GM19468 (cell line): ENCODE measurements at regions not wholly inside any gene's neighbourhood (a gene's known extent, or its start where the extent isn't known, plus 50 kb on each side); places are given as distances from the start of the nearest gene placed in this dataset.
"Not testable (repeated sequence)": the region's sequence is repeated elsewhere in the genome, so short reads cannot be mapped to it uniquely, and the experiment has no call there.

Experiments used
- ATAC-seq: cut with Tn5 transposase; IDR thresholded peaks from one replicate; pipeline ENCODE4 v1.9.1; 2021; ENCODE audit warnings: mild to moderate bottlenecking, moderate library complexity, moderate number of reproducible peaks; ENCODE audit not compliant: unreplicated experiment; ENCODE audit errors: extremely low read depth

DNA sequence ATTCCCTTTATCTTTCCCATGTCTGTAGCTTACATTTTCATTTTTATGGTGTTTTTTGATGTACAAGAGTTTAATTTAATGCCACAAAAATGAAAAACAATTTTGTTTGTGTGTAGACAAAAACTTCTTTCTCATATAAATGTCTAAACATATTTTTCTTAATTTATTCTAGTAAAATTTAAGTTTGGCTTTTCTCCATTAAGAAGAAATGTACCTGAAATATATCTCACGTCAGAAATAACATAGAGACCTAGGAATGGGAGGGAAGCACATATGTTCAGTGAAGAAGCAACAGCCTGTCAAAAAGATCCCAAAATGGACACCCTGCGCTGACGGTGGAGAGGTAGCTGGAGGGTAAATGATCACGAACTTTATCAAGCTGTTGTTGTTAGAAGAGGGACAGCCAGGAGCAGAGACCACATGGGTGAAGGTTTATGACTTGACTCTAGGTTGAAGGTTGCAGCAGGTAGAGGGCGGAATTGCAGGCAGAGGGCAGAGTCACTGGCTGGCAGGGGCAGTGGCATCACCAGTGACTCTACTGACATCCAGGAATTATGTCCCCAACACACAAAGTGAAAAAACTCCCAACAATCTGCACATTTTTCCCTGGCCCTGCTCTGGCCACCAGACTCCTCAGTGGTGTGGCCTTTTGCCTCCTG lies 225.9 kb upstream of the PRSS58 start:
- ATAC-seq, result no peak

DNA sequence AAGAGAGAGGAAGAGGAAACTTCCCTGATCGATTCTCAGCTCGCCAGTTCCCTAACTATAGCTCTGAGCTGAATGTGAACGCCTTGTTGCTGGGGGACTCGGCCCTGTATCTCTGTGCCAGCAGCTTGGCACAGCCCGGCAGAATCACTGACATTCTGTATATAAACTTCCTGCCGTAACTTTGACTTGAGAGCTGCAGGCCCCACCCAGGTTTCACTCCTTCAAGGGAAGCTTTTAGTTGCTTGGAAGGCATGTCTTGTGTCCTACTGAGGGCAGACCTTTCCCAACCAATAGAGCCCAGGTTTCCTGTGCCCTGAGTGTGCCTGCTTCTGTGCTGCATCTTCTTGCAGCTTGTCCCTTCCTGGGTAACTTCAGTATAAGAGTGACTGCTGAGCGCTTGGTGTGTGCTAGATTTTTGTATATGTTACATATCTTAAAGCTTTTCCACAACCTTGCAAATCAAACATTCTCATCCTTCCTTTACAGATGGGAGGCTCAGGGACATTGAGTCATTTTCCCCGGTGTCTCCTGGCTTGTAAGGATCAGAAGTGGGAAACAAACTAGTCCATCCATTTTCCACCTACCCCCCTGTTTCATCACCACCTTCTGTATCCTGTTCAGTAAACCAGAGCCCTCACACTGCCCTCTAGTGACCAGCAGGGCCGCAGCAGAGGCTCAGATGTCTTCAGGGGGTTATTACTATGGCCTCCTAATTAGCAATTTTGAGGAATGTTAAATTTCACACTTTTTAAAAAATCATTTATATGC lies 225.2 kb upstream of the PRSS58 start:
- no peak for ATAC-seq

DNA sequence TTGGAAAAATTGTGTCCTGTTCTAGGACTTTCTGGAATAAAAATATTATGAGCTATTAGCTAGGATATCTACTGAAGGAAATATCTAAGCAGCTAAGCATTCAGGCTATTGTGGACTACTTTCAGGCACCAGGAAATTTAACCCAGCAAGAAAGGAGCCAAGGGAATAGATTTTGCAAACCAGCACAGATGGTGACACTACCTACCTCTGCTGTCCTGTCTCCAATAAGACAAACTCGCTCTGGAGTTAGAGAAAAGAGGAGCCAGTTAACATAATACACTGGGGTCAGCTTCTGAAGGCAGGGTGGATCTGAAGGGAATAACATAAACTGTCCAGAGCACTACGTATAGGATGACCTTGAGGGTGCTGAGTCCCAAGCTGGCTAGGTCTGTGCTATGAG lies 223.7 kb upstream of the PRSS58 start:
- ATAC-seq, result no peak

DNA sequence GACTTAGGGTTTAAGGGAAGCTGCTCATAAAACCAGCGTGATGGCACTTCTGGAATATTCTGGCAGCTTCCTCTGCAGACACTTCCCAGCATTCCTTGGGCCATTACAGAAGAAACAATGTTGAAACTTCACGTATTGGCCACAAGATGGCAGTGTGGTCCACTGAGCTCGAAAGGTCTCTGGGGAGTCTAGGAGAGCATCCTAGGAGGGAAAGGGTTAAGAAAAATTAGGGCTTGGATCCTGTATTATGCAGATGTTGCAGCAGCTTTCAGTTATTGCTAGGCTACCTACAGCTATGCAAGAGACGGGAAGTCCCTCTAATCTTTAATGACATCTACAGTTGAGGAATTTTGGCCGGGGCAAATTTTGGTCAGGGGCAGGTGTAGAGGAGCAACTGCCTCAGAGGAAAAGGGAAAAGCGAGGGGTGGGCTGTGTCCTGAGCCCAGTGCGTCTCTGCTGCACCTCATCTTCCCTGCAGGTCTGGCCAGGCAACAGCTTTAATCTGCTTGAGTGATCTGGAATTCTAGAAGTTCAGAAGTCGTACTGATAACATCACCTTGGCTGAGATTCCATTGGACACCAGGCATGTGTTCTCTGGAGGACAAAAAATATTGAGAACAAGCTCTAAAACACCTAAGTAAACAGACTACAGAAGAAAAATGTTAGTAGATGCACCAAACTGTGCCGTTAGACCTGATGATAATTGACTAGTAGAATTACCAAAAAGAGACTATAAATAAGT lies 220.8 kb upstream of the PRSS58 start:
- peak; percentile 58 for ATAC-seq

GRCh38 chr7:142477801-142478200 lies 219.9 kb upstream of the PRSS58 start:
- not testable (repeated sequence) for ATAC-seq

DNA sequence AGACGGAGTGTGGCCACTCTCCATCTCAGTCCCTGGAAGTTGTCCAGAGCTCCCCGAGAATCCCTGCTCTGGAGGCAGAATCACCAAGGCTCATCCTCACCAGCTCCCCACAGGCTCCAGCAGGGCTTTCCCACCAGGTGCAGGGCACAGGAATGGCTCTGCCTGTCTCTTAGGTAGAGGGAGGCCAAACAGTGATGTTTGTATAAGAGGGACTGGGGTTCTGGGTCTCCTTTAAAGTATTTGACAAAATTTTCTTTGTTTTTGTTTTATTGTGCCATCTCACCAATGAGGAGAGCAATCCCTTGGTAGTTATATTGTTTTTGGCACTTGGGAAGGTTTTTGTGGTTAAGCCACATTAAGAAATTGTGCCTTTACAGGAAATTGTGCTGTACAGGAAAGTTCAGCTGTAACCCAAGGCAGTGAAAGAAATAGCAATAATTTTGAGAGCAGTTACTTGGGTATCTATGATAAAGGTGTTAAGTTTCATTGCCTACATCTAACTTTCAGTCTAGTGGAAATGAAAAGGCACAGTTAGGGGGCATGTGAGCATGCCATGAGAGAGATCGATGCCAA lies 219.3 kb upstream of the PRSS58 start:
- ATAC-seq, result no peak

GRCh38 chr7:142476077-142476476 lies 218.2 kb upstream of the PRSS58 start:
- ATAC-seq, result no peak

- no peak for ATAC-seq
These were observed 214.0 kb upstream of the PRSS58 start for GRCh38 chr7:142471820-142472219.

DNA sequence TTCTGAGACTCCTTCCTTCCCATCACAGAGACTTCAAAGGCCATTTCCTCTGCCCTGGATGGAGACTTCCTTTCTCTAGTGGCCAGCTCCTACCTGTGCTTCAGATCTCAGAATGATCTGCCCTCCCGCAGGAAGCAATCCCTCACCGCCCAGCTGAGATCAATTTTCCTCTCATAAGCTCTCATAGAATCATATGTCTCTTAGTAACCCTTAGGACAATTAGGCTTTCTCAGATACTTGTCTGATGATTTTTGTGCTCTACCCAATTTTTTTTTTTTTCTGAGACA lies 212.6 kb upstream of the PRSS58 start:
- no peak for ATAC-seq

- no peak for ATAC-seq
These were observed 212.1 kb upstream of the PRSS58 start for GRCh38 chr7:142469696-142470543.

DNA sequence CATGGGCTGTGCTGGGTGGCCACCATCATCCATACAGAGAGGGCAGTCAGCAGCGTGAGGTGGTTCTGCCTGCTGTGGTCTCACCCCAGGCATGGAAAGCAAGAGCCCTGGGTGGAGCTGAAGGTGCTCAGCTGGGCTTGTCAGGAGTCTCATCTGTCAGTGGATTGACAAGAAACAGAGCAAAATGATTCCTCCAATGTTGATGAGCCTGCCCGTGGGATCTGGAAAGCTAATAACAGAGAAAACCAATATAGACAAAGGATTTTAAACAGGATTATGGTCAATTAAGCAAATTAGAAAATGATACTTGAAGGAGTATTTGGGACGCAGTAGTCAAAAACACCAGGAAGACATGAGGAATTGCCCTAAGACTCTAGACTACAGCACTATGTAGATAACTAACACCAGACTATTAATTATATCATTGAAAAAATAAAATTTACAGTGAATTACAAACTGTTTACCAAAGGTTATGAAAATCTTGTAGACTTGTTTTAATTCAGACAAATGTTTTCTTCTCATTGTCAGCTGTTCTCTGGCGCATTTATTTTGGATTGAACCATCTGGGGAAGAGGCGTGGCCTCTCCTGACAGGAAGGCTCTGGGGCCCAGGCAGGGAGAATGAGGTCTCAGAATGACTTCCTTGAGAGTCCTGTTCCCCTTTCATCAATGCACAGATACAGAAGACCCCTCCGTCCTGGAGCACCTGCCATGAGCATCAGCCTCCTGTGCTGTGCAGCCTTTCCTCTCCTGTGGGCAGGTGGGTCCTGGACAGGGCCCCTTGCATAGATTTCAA lies 211.2 kb upstream of the PRSS58 start:
- no peak for ATAC-seq

DNA sequence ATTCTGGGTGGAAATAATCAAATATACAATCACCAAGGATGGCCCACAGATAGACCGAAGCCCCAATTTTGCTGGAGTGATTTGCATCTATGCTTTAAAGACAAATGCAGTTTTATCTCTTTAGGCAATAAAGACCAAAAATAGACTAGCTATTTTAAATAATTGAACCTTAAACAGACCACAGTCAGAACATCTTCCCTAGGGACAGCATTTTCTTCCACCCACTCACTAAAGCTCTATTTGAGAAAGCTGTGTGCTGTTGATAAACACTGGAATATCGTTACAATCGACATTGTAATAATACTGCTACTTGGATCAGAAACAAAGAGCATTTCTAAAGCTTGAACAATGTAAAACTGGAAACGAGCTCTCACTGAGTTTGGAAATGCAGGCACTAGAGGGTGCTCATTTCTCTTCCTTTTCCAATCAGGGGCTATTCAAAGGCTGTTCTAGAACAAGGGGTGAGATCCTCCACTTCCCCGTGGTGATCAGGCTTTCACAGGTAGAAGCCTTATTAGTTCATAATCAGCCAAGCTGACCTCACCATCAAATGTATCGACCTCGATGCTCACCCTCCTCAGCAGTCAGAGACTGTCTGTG lies 209.3 kb upstream of the PRSS58 start:
- not testable (repeated sequence) for ATAC-seq

DNA sequence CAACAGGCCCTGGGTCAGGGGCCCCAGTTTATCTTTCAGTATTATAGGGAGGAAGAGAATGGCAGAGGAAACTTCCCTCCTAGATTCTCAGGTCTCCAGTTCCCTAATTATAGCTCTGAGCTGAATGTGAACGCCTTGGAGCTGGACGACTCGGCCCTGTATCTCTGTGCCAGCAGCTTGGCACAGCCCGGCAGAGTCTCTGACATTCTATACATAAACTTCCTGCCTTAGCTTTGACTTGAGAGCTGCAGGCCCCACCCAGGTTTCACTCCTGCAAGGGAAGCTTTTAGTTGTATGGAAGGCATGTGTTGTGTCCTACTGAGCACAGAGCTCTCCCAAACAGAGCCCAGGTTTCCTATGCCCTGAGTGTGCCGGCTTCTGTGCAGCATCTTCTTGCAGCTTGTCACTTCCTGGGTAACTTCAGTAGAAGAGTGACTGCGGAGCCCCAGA lies 205.6 kb upstream of the PRSS58 start:
- ATAC-seq, result no peak

GRCh38 chr7:142461437-142461836 lies 203.6 kb upstream of the PRSS58 start:
- ATAC-seq, result no peak

DNA sequence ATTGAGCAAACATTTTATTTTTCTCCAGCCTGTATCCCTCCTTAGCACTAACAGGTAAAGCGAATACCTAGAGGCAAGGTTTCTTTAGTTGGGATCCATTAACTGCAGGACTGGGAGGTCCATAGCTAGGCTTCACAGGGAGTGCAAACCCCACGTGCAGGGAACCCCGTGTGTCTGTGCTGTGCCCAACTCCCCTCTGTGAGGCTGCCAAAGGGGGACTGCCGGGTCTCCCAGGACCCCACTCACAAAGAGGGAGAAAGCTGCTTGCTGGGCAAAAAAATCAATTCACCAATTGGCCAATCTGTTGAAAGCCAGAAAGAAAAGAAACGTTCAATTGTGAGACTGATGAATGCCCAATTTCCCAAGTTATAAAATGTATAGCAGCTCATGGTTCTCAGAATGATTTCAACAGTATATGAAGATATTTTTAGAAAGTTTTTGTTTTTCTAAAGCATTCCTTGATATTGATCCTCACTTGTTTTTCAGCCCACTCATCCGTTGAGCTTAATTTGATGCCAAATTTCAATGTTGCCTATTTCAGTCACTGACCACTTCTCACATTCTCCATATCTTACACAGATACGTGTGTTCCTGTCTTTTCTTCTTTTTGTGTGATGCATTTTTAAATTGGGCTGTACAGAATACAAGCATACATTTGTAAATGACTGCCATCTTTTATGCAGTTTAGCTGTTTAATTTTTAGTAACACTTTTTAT lies 202.7 kb upstream of the PRSS58 start:
- no peak for ATAC-seq

DNA sequence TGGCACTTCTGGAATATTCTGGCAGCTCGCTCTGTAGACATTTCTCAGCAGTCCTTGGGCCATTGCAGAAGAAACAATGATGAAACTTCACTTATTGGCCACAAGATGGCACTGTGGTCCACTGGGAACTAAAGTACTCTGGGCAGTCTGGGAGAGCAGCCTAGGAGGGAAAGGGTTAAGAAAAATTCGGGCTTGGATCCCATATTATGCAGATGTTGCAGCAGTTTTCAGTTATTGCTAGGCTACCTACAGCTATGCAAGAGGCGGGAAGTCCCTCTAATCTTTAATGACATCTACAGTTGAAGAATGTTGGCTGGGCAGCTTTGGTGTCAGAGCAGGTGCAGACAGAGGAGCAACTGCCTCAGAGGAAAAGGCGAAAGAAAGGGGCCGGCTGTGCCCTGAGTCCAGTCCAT lies 201.7 kb upstream of the PRSS58 start:
- ATAC-seq, result no peak

DNA sequence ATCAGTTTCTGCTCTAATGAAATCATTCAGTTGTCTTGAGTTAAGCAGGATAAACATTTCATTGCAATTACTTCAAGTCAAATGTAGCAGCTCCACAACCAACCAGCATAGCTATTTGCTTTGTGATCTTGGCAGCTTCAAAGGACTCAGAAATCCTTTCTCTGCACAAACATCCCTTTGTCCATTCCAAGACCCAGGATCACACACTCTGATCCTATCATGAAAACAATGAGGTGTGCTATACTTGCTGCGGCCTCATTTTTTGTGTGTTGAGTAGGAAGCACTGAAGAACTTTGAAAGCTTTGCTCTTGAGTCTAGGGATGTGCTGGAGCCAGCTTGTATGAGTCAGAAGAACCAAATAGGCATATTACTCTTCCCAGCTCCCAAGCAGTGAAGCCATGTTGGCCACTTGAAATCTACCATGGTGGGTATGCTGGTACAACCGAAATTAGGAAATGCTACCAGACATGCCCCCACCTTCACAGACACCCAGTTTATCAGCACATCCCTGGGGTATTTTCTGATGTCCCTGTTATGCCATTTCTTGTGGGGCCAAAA lies 199.4 kb upstream of the PRSS58 start:
- no peak for ATAC-seq

- ATAC-seq, result no peak
These were observed 197.5 kb upstream of the PRSS58 start for GRCh38 chr7:142455392-142455791.
